ENCODE measurements at regions not wholly inside any gene's neighbourhood (a gene's known extent, or its start where the extent isn't known, plus 50 kb on each side); places are given as distances from the start of the nearest gene placed in this dataset.

DNA sequence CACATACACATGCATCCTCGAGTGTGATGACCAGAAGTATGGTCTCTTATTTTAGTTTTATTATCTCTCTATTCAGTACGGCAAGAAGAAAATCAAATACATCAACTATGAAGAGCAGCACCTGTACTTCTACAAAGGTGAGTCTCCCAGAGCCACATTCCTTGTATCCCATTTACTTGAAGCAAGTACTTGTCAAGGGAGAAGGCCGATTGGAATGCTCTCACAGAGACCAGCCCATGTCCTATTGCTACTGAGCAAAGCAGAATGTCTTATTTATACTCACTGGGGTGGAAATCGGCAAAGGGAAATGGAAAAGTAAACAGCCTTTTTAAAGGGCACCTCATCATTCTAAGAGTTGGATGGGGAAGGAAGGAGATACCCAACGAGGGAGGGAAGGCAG is 72.6 kb upstream of the OR5AK2 start:
- Histone ChIP-seq H3K4me3 (ENCODE audit: low read depth, low read length) (no peak overlapping the region), H3K9me3 (ENCODE audit: control insufficient read depth, insufficient read depth, low read length) (no peaks in the 10 kb centered on the region), H3K27me3 (ENCODE audit: control insufficient read depth, insufficient read depth, low read length) (no peaks in the 10 kb centered on the region), H3K27ac (ENCODE audit: low read depth, low read length) (no peak overlapping the region)
- ChIA-PET CTCF (interaction anchor here (0.9 kb wide), 1 partner anchor 333 kb away, joined by 3 read pairs; no protein-coding TSS in a partner anchor), POLR2A (no interaction called here)
- no peak for DNase-seq (ENCODE audit: low read depth, low spot score)
- TF ChIP-seq, protein P1, sequence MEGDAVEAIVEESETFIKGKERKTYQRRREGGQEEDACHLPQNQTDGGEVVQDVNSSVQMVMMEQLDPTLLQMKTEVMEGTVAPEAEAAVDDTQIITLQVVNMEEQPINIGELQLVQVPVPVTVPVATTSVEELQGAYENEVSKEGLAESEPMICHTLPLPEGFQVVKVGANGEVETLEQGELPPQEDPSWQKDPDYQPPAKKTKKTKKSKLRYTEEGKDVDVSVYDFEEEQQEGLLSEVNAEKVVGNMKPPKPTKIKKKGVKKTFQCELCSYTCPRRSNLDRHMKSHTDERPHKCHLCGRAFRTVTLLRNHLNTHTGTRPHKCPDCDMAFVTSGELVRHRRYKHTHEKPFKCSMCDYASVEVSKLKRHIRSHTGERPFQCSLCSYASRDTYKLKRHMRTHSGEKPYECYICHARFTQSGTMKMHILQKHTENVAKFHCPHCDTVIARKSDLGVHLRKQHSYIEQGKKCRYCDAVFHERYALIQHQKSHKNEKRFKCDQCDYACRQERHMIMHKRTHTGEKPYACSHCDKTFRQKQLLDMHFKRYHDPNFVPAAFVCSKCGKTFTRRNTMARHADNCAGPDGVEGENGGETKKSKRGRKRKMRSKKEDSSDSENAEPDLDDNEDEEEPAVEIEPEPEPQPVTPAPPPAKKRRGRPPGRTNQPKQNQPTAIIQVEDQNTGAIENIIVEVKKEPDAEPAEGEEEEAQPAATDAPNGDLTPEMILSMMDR (IDR thresholded peaks at IDR 0.05; ENCODE audit: low read depth, low read length): no peak

GRCh38 chr11:56911312-56911711 is 77.4 kb upstream of the OR5AK2 start:
- Histone ChIP-seq H3K9me3 (ENCODE audit: control insufficient read depth, insufficient read depth, low read length) (no peaks in the 10 kb centered on the region), H3K4me3 (ENCODE audit: low read depth, low read length) (no peak overlapping the region), H3K27me3 (ENCODE audit: control insufficient read depth, insufficient read depth, low read length) (no peaks in the 10 kb centered on the region), H3K27ac (ENCODE audit: low read depth, low read length) (no peak overlapping the region)
- CTCF ChIA-PET: no interaction called here
- POLR2A ChIA-PET: no interaction called here
- TF ChIP-seq, protein P1 (IDR thresholded peaks at IDR 0.05; ENCODE audit: low read depth, low read length): no peak
- DNase-seq (ENCODE audit: low read depth, low spot score): no peak

- H3K4me3 ChIP-seq (ENCODE audit: low read depth, low read length): no peak overlapping the region
- H3K9me3 ChIP-seq (ENCODE audit: control insufficient read depth, insufficient read depth, low read length): no peaks in the 10 kb centered on the region
- no peak for DNase-seq (ENCODE audit: low read depth, low spot score)
- no peak overlapping the region for H3K27ac ChIP-seq (ENCODE audit: low read depth, low read length)
- no peaks in the 10 kb centered on the region for H3K27me3 ChIP-seq (ENCODE audit: control insufficient read depth, insufficient read depth, low read length)
- ChIA-PET POLR2A (no interaction called here), CTCF (interaction anchor here (0.6 kb wide), 1 partner anchor 42 kb away, joined by 3 read pairs; no protein-coding TSS in a partner anchor)
- TF ChIP-seq, protein P1 (IDR thresholded peaks at IDR 0.05; ENCODE audit: low read depth, low read length): no peak
Observed at GRCh38 chr11:56910785-56911184, 77.9 kb upstream of the OR5AK2 start.

GRCh38 chr11:56910046-56910773 is 78.5 kb upstream of the OR5AK2 start:
- H3K9me3 ChIP-seq (ENCODE audit: control insufficient read depth, insufficient read depth, low read length): no peaks in the 10 kb centered on the region
- no peaks in the 10 kb centered on the region for H3K27me3 ChIP-seq (ENCODE audit: control insufficient read depth, insufficient read depth, low read length)
- TF ChIP-seq, protein P1 (IDR thresholded peaks at IDR 0.05; ENCODE audit: low read depth, low read length): no peak
- DNase-seq (ENCODE audit: low read depth, low spot score): no peak
- POLR2A ChIA-PET: no interaction called here
- no peak overlapping the region for H3K4me3 ChIP-seq (ENCODE audit: low read depth, low read length)
- no peak overlapping the region for H3K27ac ChIP-seq (ENCODE audit: low read depth, low read length)
- CTCF ChIA-PET: interaction anchor here (0.6 kb wide), 1 partner anchor 41 kb away, joined by 3 read pairs; no protein-coding TSS in a partner anchor

- Histone ChIP-seq H3K4me3 (ENCODE audit: low read depth, low read length) (no peak overlapping the region), H3K27ac (ENCODE audit: low read depth, low read length) (no peak overlapping the region), H3K9me3 (ENCODE audit: control insufficient read depth, insufficient read depth, low read length) (no peaks in the 10 kb centered on the region; the same call in 1 of the 2 replicates), H3K27me3 (ENCODE audit: control insufficient read depth, insufficient read depth, low read length) (no peaks in the 10 kb centered on the region)
- ChIA-PET CTCF (no interaction called here), POLR2A (no interaction called here)
- DNase-seq (ENCODE audit: low read depth, low spot score): no peak
- TF ChIP-seq, protein P1 (IDR thresholded peaks at IDR 0.05; ENCODE audit: low read depth, low read length): no peak
Observed at GRCh38 chr11:56909563-56909962, 79.2 kb upstream of the OR5AK2 start.
